ENCODE measurements at regions not wholly inside any gene's neighbourhood (a gene's known extent, or its start where the extent isn't known, plus 50 kb on each side); places are given as distances from the start of the nearest gene placed in this dataset.

- TF ChIP-seq HNF4A (conservative IDR thresholded peaks at IDR 0.05) (no peak), MAX (IDR thresholded peaks at IDR 0.05) (no peak), CTCF (IDR thresholded peaks at IDR 0.05; ENCODE audit: low read depth, low read length, missing input control) (no peak), ZBTB33 (IDR thresholded peaks at IDR 0.05) (no peak), HNF4G (IDR thresholded peaks at IDR 0.05) (no peak), NR2F2 (IDR thresholded peaks at IDR 0.05) (no peak), TAF1 (conservative IDR thresholded peaks at IDR 0.05) (no peak), JUND (IDR thresholded peaks at IDR 0.05) (no peak), YY1 (IDR thresholded peaks at IDR 0.05) (no peak), GABPA (IDR thresholded peaks at IDR 0.05 in 1 of 2, conservative IDR thresholded peaks at IDR 0.05 in 1 of 2) (no peak), FOXA1 (IDR thresholded peaks at IDR 0.05) (no peak), EGR1 (IDR thresholded peaks at IDR 0.05; ENCODE audit: low read depth in 2 of 2) (no peak), RXRA (IDR thresholded peaks at IDR 0.05) (no peak), ATF3 (IDR thresholded peaks at IDR 0.05) (no peak), FOXA2 (IDR thresholded peaks at IDR 0.05) (no peak), REST (IDR thresholded peaks at IDR 0.05) (no peak), RAD21 (IDR thresholded peaks at IDR 0.05) (no peak), SP1 (IDR thresholded peaks at IDR 0.05) (no peak)
- no peaks in the 10 kb centered on the region for H3K36me3 ChIP-seq (ENCODE audit: control insufficient read depth in 4 of 4, insufficient read depth in 3 of 4, low read depth in 1 of 4, low read length in 3 of 4)
- H3K27me3 ChIP-seq (ENCODE audit: control insufficient read depth in 4 of 4, insufficient read depth in 4 of 4, low read length in 3 of 4) = no peaks in the 10 kb centered on the region
- no peaks in the 10 kb centered on the region for H3K9me3 ChIP-seq (ENCODE audit: control insufficient read depth in 4 of 4, low read length in 3 of 4)
- no peak overlapping the region for H3K4me3 ChIP-seq (ENCODE audit: low read depth in 1 of 3, low read length in 3 of 3)
- no peaks in the 10 kb centered on the region for H3K4me1 ChIP-seq (ENCODE audit: control insufficient read depth in 4 of 4, insufficient read depth in 4 of 4, low read length in 3 of 4)
- no peak overlapping the region for H3K27ac ChIP-seq (ENCODE audit: low read depth in 1 of 2, low read length in 2 of 2)
- H3K9ac ChIP-seq (ENCODE audit: low read depth in 1 of 2, low read length in 2 of 2) = no peak overlapping the region
- no peak for DNase-seq (ENCODE audit: low spot score)
These were observed 572.2 kb downstream of the RWDD3 start for GRCh38 chr1:95806171-95806570.

All from liver (tissue), 7 donors.